ENCODE measurements at regions not wholly inside any gene's neighbourhood (a gene's known extent, or its start where the extent isn't known, plus 50 kb on each side); places are given as distances from the start of the nearest gene placed in this dataset.

GRCh38 chr19:31553112-31553845 lies 204.0 kb upstream of the TSHZ3 start:
- TF ChIP-seq, protein P1, sequence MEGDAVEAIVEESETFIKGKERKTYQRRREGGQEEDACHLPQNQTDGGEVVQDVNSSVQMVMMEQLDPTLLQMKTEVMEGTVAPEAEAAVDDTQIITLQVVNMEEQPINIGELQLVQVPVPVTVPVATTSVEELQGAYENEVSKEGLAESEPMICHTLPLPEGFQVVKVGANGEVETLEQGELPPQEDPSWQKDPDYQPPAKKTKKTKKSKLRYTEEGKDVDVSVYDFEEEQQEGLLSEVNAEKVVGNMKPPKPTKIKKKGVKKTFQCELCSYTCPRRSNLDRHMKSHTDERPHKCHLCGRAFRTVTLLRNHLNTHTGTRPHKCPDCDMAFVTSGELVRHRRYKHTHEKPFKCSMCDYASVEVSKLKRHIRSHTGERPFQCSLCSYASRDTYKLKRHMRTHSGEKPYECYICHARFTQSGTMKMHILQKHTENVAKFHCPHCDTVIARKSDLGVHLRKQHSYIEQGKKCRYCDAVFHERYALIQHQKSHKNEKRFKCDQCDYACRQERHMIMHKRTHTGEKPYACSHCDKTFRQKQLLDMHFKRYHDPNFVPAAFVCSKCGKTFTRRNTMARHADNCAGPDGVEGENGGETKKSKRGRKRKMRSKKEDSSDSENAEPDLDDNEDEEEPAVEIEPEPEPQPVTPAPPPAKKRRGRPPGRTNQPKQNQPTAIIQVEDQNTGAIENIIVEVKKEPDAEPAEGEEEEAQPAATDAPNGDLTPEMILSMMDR (IDR thresholded peaks at IDR 0.05; ENCODE audit: low read depth, low read length): no peak
- TF ChIP-seq EZH2phosphoT487 (IDR thresholded peaks at IDR 0.05; ENCODE audit: low read depth): no peak

All from OCI-LY3 (cell line).